WTC11 (cell line): ENCODE measurements at regions not wholly inside any gene's neighbourhood (a gene's known extent, or its start where the extent isn't known, plus 50 kb on each side); places are given as distances from the start of the nearest gene placed in this dataset.

Experiments used
- ATAC-seq: fragments of 200-7000 bp; cut with Tn5 transposase; 2 replicates; pipeline ENCODE4 v1.10.0; 2021; ENCODE audit warnings: mild to moderate bottlenecking, moderate library complexity
- CTCF ChIA-PET: fragments of 300-600 bp; sonication (Branson Sonifier 250); formaldehyde crosslinking; loops from one replicate; lab custom pipeline; 2021; ENCODE audit warnings: antibody characterized with exemption; lab: Charles Lee
- POLR2A ChIA-PET: fragments of 350-600 bp; sonication (Branson Sonifier 250); formaldehyde crosslinking; loops from one replicate; lab custom pipeline; 2021; ENCODE audit warnings: antibody characterized with exemption; lab: Charles Lee
- DNase-seq: peaks from one replicate; pipeline ENCODE4 v3.0.0; 2021; ENCODE audit warnings: low spot score
- H3K27ac Mint-ChIP-seq: 2 replicates; pipeline ENCODE4 v1.8.0; 2021; ENCODE audit warnings: mixed read lengths
- H3K27me3 Mint-ChIP-seq: 2 replicates; pipeline ENCODE4 v1.8.0; 2021; ENCODE audit warnings: low read depth, mild to moderate bottlenecking, moderate library complexity, mixed read lengths
- H3K36me3 Mint-ChIP-seq: 2 replicates; pipeline ENCODE4 v1.8.0; 2021; ENCODE audit warnings: mixed read lengths
- H3K4me1 Mint-ChIP-seq: 2 replicates; pipeline ENCODE4 v1.8.0; 2022; ENCODE audit warnings: mixed read lengths
- H3K4me3 Mint-ChIP-seq: 2 replicates; pipeline ENCODE4 v1.8.0; 2021; ENCODE audit warnings: mild to moderate bottlenecking, moderate library complexity, mixed read lengths
- H3K9me3 Mint-ChIP-seq: 2 replicates; pipeline ENCODE4 v1.8.0; 2021; ENCODE audit warnings: mixed read lengths
- AFF4 ChIP-seq: sonication (generic); formaldehyde crosslinking; IDR thresholded peaks from 2 replicates; pipeline ENCODE4 v1.8.1; 2023; ENCODE audit warnings: mild to moderate bottlenecking, missing genetic modification reagents, borderline replicate concordance
- CBFB ChIP-seq: sonication (generic); formaldehyde crosslinking; IDR thresholded peaks from 2 replicates; pipeline ENCODE4 v1.8.1; 2022; ENCODE audit warnings: mild to moderate bottlenecking, low read depth, missing genetic modification reagents
- CTCF ChIP-seq: fragments of 200-600 bp; IDR thresholded peaks from 2 replicates; pipeline ENCODE4 v1.8.0; 2022; ENCODE audit warnings: antibody characterized with exemption
- ELF4 ChIP-seq: sonication (generic); formaldehyde crosslinking; IDR thresholded peaks from 2 replicates; pipeline ENCODE4 v1.8.1; 2022; ENCODE audit warnings: low read depth, mild to moderate bottlenecking, moderate library complexity, missing genetic modification reagents
- FOXJ3 ChIP-seq: sonication (generic); formaldehyde crosslinking; IDR thresholded peaks from 2 replicates; pipeline ENCODE4 v1.9.0; 2021; ENCODE audit warnings: missing genetic modification reagents, mild to moderate bottlenecking, borderline replicate concordance
- FOXK1 ChIP-seq: sonication (generic); formaldehyde crosslinking; IDR thresholded peaks from 2 replicates; pipeline ENCODE4 v1.8.0; 2022; ENCODE audit warnings: mild to moderate bottlenecking, moderate library complexity, missing genetic modification reagents
- MXD4 ChIP-seq: fragments of 250-450 bp; sonication (Bioruptor Pico); IDR thresholded peaks from 2 replicates; pipeline ENCODE4 v1.8.0; 2021; ENCODE audit warnings: mild to moderate bottlenecking, moderate library complexity, borderline replicate concordance
- NFATC4 ChIP-seq: fragments of 250-450 bp; sonication (Bioruptor Pico); IDR thresholded peaks from 2 replicates; pipeline ENCODE4 v1.9.0; 2021; ENCODE audit warnings: mild to moderate bottlenecking
- NFE2L1 ChIP-seq: sonication (generic); formaldehyde crosslinking; IDR thresholded peaks from 2 replicates; pipeline ENCODE4 v1.8.1; 2023; ENCODE audit warnings: missing genetic modification reagents
- PRRX2 ChIP-seq: fragments of 250-450 bp; sonication (Bioruptor Pico); IDR thresholded peaks from 2 replicates; pipeline ENCODE4 v1.8.0; 2021; ENCODE audit warnings: mild to moderate bottlenecking
- SMAD4 ChIP-seq: sonication (generic); formaldehyde crosslinking; IDR thresholded peaks from 2 replicates; pipeline ENCODE4 v1.8.0; 2022; ENCODE audit warnings: mild to moderate bottlenecking, missing genetic modification reagents
- SOX15 ChIP-seq: fragments of 250-450 bp; sonication (Bioruptor Pico); IDR thresholded peaks from 2 replicates; pipeline ENCODE4 v1.9.0; 2021; ENCODE audit warnings: mild to moderate bottlenecking
- SP1 ChIP-seq: sonication (generic); formaldehyde crosslinking; conservative IDR thresholded peaks from 2 replicates; pipeline ENCODE4 v1.8.1; 2022; ENCODE audit warnings: missing genetic modification reagents
- ZBTB21 ChIP-seq: sonication (generic); formaldehyde crosslinking; IDR thresholded peaks from 2 replicates; pipeline ENCODE4 v1.8.1; 2023; ENCODE audit warnings: mild to moderate bottlenecking, missing genetic modification reagents, borderline replicate concordance
- ZNF138 ChIP-seq: sonication (generic); formaldehyde crosslinking; conservative IDR thresholded peaks from 2 replicates; pipeline ENCODE4 v1.8.1; 2022; ENCODE audit warnings: mild to moderate bottlenecking, moderate library complexity, missing genetic modification reagents
- ZNF219 ChIP-seq: sonication (generic); formaldehyde crosslinking; IDR thresholded peaks from 2 replicates; pipeline ENCODE4 v1.8.0; 2023; ENCODE audit warnings: missing genetic modification reagents, mild to moderate bottlenecking, borderline replicate concordance
- ZNF317 ChIP-seq: sonication (generic); formaldehyde crosslinking; IDR thresholded peaks from 2 replicates; pipeline ENCODE4 v1.8.1; 2023; ENCODE audit warnings: low read depth, mild to moderate bottlenecking, moderate library complexity, missing genetic modification reagents, borderline replicate concordance
- TF ChIP-seq, protein P1 (sequence below): sonication (generic); formaldehyde crosslinking; IDR thresholded peaks from 2 replicates; pipeline ENCODE4 v1.8.1; 2023; ENCODE audit warnings: mild to moderate bottlenecking, missing genetic modification reagents
- TF ChIP-seq, protein P2 (sequence below): fragments of 250-450 bp; sonication (Bioruptor Pico); conservative IDR thresholded peaks from 2 replicates; pipeline ENCODE4 v1.9.0; 2021; ENCODE audit warnings: mild to moderate bottlenecking
- TF ChIP-seq, protein P3 (sequence below): sonication (generic); formaldehyde crosslinking; IDR thresholded peaks from 2 replicates; pipeline ENCODE4 v1.8.1; 2023; ENCODE audit warnings: mild to moderate bottlenecking, moderate library complexity, missing genetic modification reagents
- TF ChIP-seq, protein P4 (sequence below): sonication (generic); formaldehyde crosslinking; IDR thresholded peaks from 2 replicates; pipeline ENCODE4 v1.8.1; 2022; ENCODE audit warnings: mild to moderate bottlenecking, moderate library complexity, missing genetic modification reagents

GRCh38 chr14:49203676-49204075 is 382.5 kb downstream of the RPS29 start (continued):
- no peak for TF ChIP-seq CTCF
- no peak for TF ChIP-seq ZNF219 (CRISPR knock-in tag)
- no peak for TF ChIP-seq PRRX2 (CRISPR knock-in tag)
- no peak for TF ChIP-seq CBFB (CRISPR knock-in tag)
- no peak for TF ChIP-seq SOX15
- TF ChIP-seq SMAD4 (CRISPR knock-in tag) = no peak
- TF ChIP-seq ELF4 (CRISPR knock-in tag) = no peak
- no peak for TF ChIP-seq FOXK1 (CRISPR knock-in tag)
- no peak for TF ChIP-seq FOXJ3 (CRISPR knock-in tag)
- no peak for TF ChIP-seq AFF4 (CRISPR knock-in tag)
- TF ChIP-seq, protein P1, sequence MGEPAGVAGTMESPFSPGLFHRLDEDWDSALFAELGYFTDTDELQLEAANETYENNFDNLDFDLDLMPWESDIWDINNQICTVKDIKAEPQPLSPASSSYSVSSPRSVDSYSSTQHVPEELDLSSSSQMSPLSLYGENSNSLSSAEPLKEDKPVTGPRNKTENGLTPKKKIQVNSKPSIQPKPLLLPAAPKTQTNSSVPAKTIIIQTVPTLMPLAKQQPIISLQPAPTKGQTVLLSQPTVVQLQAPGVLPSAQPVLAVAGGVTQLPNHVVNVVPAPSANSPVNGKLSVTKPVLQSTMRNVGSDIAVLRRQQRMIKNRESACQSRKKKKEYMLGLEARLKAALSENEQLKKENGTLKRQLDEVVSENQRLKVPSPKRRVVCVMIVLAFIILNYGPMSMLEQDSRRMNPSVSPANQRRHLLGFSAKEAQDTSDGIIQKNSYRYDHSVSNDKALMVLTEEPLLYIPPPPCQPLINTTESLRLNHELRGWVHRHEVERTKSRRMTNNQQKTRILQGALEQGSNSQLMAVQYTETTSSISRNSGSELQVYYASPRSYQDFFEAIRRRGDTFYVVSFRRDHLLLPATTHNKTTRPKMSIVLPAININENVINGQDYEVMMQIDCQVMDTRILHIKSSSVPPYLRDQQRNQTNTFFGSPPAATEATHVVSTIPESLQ (CRISPR knock-in tag) = no peak
- TF ChIP-seq ZNF138 (CRISPR knock-in tag) = no peak

DNA sequence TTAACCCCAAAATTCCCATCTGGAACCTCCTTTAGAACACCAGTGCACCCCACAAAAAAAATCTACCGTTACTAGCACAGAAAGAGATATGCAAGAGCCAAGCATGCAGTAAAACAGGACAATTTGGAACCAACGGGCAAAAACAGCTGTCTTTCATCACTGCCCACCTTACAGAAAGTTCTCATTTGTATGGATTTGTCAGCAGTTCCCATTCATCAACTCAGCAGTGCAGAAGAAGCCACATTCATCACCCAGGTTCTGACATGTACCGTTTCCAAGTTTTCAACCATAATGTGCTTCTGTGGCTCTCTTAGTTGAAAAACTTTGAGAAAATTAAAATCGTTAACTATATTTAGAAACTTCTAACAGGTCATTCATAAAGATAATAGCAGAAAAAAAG is 387.0 kb downstream of the RPS29 start:
- no peak overlapping the region for H3K4me3 Mint-ChIP-seq
- ATAC-seq (no peak), DNase-seq (no peak)
- H3K9me3 Mint-ChIP-seq = peaks cover 16% of the 10 kb centered on the region
- no peaks in the 10 kb centered on the region for H3K4me1 Mint-ChIP-seq
- H3K36me3 Mint-ChIP-seq = peaks cover 6% of the 10 kb centered on the region; the same call in 1 of the 2 replicates
- H3K27me3 Mint-ChIP-seq = no peaks in the 10 kb centered on the region; the same call in 1 of the 2 replicates
- no peak overlapping the region for H3K27ac Mint-ChIP-seq
- ChIA-PET POLR2A (interaction anchor here (0.5 kb wide), 1 partner anchor 1862 kb away, joined by 3 read pairs; no protein-coding TSS in a partner anchor), CTCF (no interaction called here)
- TF ChIP-seq NFATC4 (CRISPR knock-in tag) (no peak), ZBTB21 (no peak), ELF4 (CRISPR knock-in tag) (no peak), ZNF317 (CRISPR knock-in tag) (no peak), MXD4 (CRISPR knock-in tag) (no peak), NFE2L1 (CRISPR knock-in tag) (no peak), FOXK1 (CRISPR knock-in tag) (no peak), SP1 (CRISPR knock-in tag) (no peak), CTCF (no peak)
- TF ChIP-seq, protein P2, sequence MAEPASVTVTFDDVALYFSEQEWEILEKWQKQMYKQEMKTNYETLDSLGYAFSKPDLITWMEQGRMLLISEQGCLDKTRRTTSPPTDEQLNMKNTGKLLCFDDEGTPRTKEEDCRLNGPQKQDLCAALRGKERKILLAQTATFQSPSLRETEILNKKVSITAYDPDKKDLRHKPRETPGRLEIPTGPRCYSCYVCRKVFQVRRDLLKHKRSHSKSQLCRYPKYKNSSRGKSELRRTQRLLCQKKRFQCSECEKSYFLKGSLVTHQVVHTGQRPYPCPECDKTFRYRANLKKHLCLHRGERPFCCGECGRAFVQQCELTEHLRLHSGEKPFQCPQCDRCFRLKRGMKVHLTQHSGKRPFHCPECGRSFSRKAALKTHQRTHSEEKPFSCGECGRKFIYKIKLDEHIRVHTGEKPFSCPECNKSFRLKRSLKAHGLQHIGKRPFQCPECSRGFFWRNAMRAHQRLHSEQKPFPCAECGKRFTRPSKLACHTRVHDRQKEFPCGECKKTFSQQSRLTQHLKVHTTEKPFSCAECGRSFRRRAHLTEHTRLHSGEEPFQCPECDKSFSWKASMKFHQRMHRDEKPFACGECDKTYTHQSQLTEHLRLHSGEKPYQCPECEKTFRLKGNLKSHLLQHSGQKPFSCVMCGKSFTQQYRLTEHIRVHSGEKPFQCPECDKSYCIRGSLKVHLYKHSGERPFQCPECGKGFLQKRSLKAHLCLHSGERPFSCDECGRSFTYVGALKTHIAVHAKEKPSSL (CRISPR knock-in tag) = no peak
- TF ChIP-seq, protein P3, sequence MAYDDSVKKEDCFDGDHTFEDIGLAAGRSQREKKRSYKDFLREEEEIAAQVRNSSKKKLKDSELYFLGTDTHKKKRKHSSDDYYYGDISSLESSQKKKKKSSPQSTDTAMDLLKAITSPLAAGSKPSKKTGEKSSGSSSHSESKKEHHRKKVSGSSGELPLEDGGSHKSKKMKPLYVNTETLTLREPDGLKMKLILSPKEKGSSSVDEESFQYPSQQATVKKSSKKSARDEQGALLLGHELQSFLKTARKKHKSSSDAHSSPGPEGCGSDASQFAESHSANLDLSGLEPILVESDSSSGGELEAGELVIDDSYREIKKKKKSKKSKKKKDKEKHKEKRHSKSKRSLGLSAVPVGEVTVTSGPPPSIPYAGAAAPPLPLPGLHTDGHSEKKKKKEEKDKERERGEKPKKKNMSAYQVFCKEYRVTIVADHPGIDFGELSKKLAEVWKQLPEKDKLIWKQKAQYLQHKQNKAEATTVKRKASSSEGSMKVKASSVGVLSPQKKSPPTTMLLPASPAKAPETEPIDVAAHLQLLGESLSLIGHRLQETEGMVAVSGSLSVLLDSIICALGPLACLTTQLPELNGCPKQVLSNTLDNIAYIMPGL (CRISPR knock-in tag) = no peak
- TF ChIP-seq, protein P4, sequence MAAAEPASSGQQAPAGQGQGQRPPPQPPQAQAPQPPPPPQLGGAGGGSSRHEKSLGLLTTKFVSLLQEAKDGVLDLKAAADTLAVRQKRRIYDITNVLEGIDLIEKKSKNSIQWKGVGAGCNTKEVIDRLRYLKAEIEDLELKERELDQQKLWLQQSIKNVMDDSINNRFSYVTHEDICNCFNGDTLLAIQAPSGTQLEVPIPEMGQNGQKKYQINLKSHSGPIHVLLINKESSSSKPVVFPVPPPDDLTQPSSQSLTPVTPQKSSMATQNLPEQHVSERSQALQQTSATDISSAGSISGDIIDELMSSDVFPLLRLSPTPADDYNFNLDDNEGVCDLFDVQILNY (CRISPR knock-in tag) = no peak
